Effector memory CD4-positive, alpha-beta T cell (primary cell): ENCODE measurements at regions not wholly inside any gene's neighbourhood (a gene's known extent, or its start where the extent isn't known, plus 50 kb on each side); places are given as distances from the start of the nearest gene placed in this dataset.
"Not testable (repeated sequence)": the region's sequence is repeated elsewhere in the genome, so short reads cannot be mapped to it uniquely, and the experiment has no call there.

Source experiments
- DNase-seq, 3 donors: peaks; one replicate each; pipeline ENCODE4 v3.0.0-alpha.2; 2020
- H3K27ac ChIP-seq: 2 replicates; pipeline ENCODE4 v1.7.0; 2013; ENCODE audit warnings: mild to moderate bottlenecking, low read length, moderate library complexity; ENCODE audit not compliant: insufficient read depth, poor library complexity, severe bottlenecking
- H3K27me3 ChIP-seq: replicated peaks from 2 replicates; pipeline ENCODE4 v1.7.0; 2013; ENCODE audit warnings: mild to moderate bottlenecking, low read length; ENCODE audit not compliant: insufficient read depth, control insufficient read depth, poor library complexity, severe bottlenecking
- H3K36me3 ChIP-seq: 2 replicates; pipeline ENCODE4 v1.7.0; 2013; ENCODE audit warnings: mild to moderate bottlenecking, low read length, moderate library complexity; ENCODE audit not compliant: control insufficient read depth, insufficient read depth
- H3K4me1 ChIP-seq: 2 replicates; pipeline ENCODE4 v1.7.0; 2013; ENCODE audit warnings: low read length, mild to moderate bottlenecking; ENCODE audit not compliant: control insufficient read depth, insufficient read depth, poor library complexity, severe bottlenecking
- H3K4me3 ChIP-seq: 2 replicates; pipeline ENCODE4 v1.7.0; 2013; ENCODE audit warnings: low read length, low read depth, mild to moderate bottlenecking; ENCODE audit not compliant: insufficient read depth, poor library complexity, severe bottlenecking
- H3K9me3 ChIP-seq: 2 replicates; pipeline ENCODE4 v1.7.0; 2013; ENCODE audit warnings: mild to moderate bottlenecking, low read length, moderate library complexity; ENCODE audit not compliant: control insufficient read depth

DNA sequence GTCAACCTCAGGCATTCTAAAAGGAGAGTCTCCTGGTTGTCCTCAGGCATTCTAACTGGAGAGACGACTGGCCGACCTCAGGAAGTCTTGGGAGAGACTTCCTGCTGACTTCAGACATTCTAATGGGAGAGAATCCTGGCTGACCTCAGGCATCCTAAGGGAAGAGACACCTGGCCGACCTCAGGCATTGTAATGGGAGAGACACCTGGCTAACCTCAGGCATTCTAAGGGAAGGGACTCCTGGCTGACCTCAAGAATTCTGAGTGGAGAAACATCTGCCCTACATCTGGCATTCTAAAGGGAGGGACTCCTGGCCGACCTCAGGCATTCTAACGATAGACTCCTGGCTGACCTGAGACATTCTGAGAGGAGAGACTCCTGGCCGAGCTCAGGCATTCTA lies 1353.3 kb downstream of the UQCRFS1 start:
- no peak overlapping the region for H3K27ac ChIP-seq
- H3K27me3 ChIP-seq, result no peaks in the 10 kb centered on the region
- no peak for DNase-seq
- no peaks in the 10 kb centered on the region for H3K36me3 ChIP-seq
- H3K9me3 ChIP-seq, result peaks cover 18% of the 10 kb centered on the region
- no peak overlapping the region for H3K4me3 ChIP-seq
- H3K4me1 ChIP-seq, result no peaks in the 10 kb centered on the region

DNA sequence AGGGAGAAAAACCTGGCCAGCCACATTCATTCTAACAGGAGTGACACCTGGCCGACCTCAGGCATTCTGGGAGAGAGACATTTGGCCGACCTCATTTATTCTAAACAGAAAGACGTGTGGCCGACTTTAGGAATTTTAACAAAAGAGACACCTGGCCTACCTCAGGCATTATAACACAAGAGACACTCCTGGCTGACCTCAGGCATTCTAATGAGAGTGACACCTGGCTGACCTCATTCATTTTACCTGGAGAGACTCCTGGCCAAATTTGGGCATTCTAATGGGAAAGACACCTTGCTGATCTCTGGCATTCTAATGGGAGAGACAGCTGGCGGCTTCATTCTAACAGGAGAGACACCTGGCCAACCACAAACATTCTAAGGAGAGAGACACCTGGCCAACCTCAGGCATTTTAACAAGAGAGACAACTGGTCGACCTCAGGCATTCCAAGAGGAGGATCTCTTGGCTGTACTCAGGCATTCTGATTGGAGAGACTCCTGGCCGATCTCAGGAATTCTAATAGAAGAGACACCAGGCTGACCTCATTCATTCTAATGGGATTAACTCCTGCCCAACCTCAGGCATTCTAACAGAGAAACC lies 1353.9 kb downstream of the UQCRFS1 start:
- H3K36me3 ChIP-seq, result no peaks in the 10 kb centered on the region
- H3K4me3 ChIP-seq, result no peak overlapping the region
- no peaks in the 10 kb centered on the region for H3K4me1 ChIP-seq
- no peak overlapping the region for H3K27ac ChIP-seq
- no peaks in the 10 kb centered on the region for H3K27me3 ChIP-seq
- H3K9me3 ChIP-seq, result peaks cover 18% of the 10 kb centered on the region
- no peak for DNase-seq

DNA sequence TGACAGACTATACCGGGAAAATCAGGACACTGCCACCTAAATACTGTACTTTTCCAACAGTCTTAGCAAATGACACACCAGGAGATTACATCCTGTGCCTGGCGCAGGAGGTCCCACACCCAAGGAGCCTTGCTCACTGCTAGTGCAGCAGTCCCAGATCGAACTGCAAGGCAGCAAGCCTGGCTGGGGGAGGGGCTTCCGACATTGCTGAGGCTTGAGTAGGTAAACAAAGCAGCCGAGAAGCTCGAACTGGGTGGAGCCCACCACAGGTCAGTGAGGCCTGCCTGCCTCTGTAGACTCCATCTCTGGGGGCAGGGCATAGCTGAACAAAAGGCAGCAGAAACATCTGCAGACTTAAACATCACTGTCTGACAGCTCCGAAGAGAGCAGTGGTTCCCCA lies 1360.0 kb downstream of the UQCRFS1 start:
- not testable (repeated sequence) for H3K9me3 ChIP-seq, H3K27me3 ChIP-seq, DNase-seq, H3K4me1 ChIP-seq, H3K4me3 ChIP-seq, H3K36me3 ChIP-seq, H3K27ac ChIP-seq

GRCh38 chr19:27851543-27852060 lies 1361.3 kb downstream of the UQCRFS1 start:
- DNase-seq, result no peak
- H3K9me3 ChIP-seq, result peaks cover 3% of the 10 kb centered on the region

GRCh38 chr19:27851002-27851481 lies 1361.9 kb downstream of the UQCRFS1 start:
- no peaks in the 10 kb centered on the region for H3K4me1 ChIP-seq
- H3K27me3 ChIP-seq, result no peaks in the 10 kb centered on the region
- H3K9me3 ChIP-seq, result peaks cover 3% of the 10 kb centered on the region
- H3K4me3 ChIP-seq, result no peak overlapping the region
- DNase-seq, result no peak
- no peak overlapping the region for H3K27ac ChIP-seq
- no peaks in the 10 kb centered on the region for H3K36me3 ChIP-seq

More at GRCh38 chr19:27851543-27852060, 1361.3 kb downstream of the UQCRFS1 start:
- Histone ChIP-seq H3K4me3 (no peak overlapping the region), H3K36me3 (no peaks in the 10 kb centered on the region), H3K27ac (no peak overlapping the region), H3K4me1 (no peaks in the 10 kb centered on the region), H3K27me3 (no peaks in the 10 kb centered on the region)

GRCh38 chr19:27846944-27847343 lies 1366.0 kb downstream of the UQCRFS1 start:
- no peak overlapping the region for H3K27ac ChIP-seq
- no peaks in the 10 kb centered on the region for H3K9me3 ChIP-seq
- H3K4me1 ChIP-seq, result no peaks in the 10 kb centered on the region
- no peaks in the 10 kb centered on the region for H3K36me3 ChIP-seq
- no peaks in the 10 kb centered on the region for H3K27me3 ChIP-seq
- H3K4me3 ChIP-seq, result no peak overlapping the region
- no peak for DNase-seq

GRCh38 chr19:27844261-27844660 lies 1368.7 kb downstream of the UQCRFS1 start:
- Histone ChIP-seq H3K9me3 (no peaks in the 10 kb centered on the region), H3K4me3 (no peak overlapping the region), H3K27me3 (no peaks in the 10 kb centered on the region), H3K27ac (no peak overlapping the region), H3K36me3 (no peaks in the 10 kb centered on the region), H3K4me1 (no peaks in the 10 kb centered on the region)
- DNase-seq, result no peak

DNA sequence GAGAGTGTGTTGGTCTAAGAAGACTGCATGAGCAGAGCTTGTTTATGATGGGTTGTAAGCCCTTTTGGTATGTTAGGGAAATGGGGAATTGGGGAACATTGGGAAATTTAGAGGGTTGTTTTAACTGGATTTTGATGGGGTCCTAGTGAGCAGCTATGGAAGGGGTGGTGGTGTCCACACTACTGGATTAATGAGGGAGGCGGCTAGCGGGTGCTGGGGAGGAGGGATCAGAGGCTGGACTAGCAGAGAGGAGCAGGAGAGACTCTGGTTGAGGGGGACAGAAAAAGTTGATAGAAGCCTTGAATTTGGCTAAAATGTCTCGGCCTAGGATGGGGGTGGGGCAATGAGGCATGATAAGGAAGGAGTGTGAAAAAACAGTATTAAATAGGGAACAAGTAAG lies 1369.1 kb downstream of the UQCRFS1 start:
- Histone ChIP-seq H3K27me3 (no peaks in the 10 kb centered on the region), H3K9me3 (no peaks in the 10 kb centered on the region), H3K27ac (no peak overlapping the region), H3K36me3 (no peaks in the 10 kb centered on the region), H3K4me1 (no peaks in the 10 kb centered on the region), H3K4me3 (no peak overlapping the region)
- DNase-seq, result no peak

- DNase-seq, result no peak
- H3K27me3 ChIP-seq, result no peaks in the 10 kb centered on the region
- no peaks in the 10 kb centered on the region for H3K4me1 ChIP-seq
- H3K36me3 ChIP-seq, result no peaks in the 10 kb centered on the region
- H3K9me3 ChIP-seq, result no peaks in the 10 kb centered on the region
- H3K4me3 ChIP-seq, result no peak overlapping the region
- H3K27ac ChIP-seq, result no peak overlapping the region
Measured at GRCh38 chr19:27833031-27833430, 1379.9 kb downstream of the UQCRFS1 start.

DNA sequence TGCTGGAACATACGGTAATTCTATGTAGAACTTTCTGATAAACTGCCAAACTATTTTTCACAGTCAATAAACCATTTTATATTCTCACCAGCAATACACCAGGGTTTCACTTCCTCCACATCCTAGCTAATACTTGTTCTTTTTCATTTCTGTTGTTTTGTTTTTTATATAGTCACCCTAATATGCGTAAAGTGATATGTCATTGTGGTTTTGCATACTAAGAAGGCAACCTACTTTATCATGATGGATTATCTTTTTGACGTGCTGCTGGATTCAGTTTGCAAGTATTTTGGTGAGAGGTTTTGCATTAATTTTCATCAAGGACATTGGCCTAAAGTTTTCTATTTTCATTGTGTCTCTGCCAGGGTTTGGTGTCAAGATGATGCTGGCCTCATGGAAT lies 1384.1 kb downstream of the UQCRFS1 start:
- Histone ChIP-seq H3K9me3 (no peaks in the 10 kb centered on the region), H3K4me1 (no peaks in the 10 kb centered on the region), H3K27me3 (no peaks in the 10 kb centered on the region), H3K27ac (no peak overlapping the region), H3K36me3 (no peaks in the 10 kb centered on the region), H3K4me3 (no peak overlapping the region)
- DNase-seq, result no peak
